Hepatocyte (in vitro differentiated cells): ENCODE measurements at regions not wholly inside any gene's neighbourhood (a gene's known extent, or its start where the extent isn't known, plus 50 kb on each side); places are given as distances from the start of the nearest gene placed in this dataset.

Experiments
- DNase-seq: peaks from one replicate; pipeline ENCODE4 v3.0.0-alpha.2; 2016; ENCODE audit warnings: low spot score
- H2AFZ ChIP-seq: fragments of 200-600 bp; sonication (generic); 2 replicates; pipeline ENCODE4 v1.6.0; 2016; ENCODE audit warnings: antibody characterized with exemption, mild to moderate bottlenecking
- H3K27ac ChIP-seq: fragments of 200-600 bp; sonication (generic); 2 replicates; pipeline ENCODE4 v1.5.1; 2016; ENCODE audit warnings: mild to moderate bottlenecking
- H3K27me3 ChIP-seq: fragments of 200-600 bp; sonication (generic); 2 replicates; pipeline ENCODE4 v1.6.1; 2016
- H3K36me3 ChIP-seq: fragments of 200-600 bp; sonication (generic); replicated peaks from 2 replicates; pipeline ENCODE4 v1.5.1; 2016; ENCODE audit warnings: low read depth; ENCODE audit not compliant: insufficient read depth
- H3K4me1 ChIP-seq: fragments of 200-600 bp; sonication (generic); 2 replicates; pipeline ENCODE4 v1.5.1; 2016; ENCODE audit warnings: mild to moderate bottlenecking, moderate library complexity; ENCODE audit not compliant: insufficient read depth
- H3K4me2 ChIP-seq: fragments of 200-600 bp; sonication (generic); 2 replicates; pipeline ENCODE4 v1.6.0; 2016
- H3K4me3 ChIP-seq: fragments of 200-600 bp; sonication (generic); 2 replicates; pipeline ENCODE4 v1.5.1; 2016; ENCODE audit warnings: mild to moderate bottlenecking
- H3K79me2 ChIP-seq: fragments of 200-600 bp; sonication (generic); 2 replicates; pipeline ENCODE4 v1.6.0; 2017; ENCODE audit warnings: mild to moderate bottlenecking
- H3K9me2 ChIP-seq: fragments of 200-600 bp; sonication (generic); replicated peaks from 2 replicates; pipeline ENCODE4 v1.6.0; 2017; ENCODE audit warnings: mild to moderate bottlenecking; ENCODE audit not compliant: insufficient read depth
- H3K9me3 ChIP-seq: fragments of 200-600 bp; sonication (generic); 2 replicates; pipeline ENCODE4 v1.5.1; 2016; ENCODE audit warnings: low read depth, mild to moderate bottlenecking
- H4K20me1 ChIP-seq: fragments of 200-600 bp; sonication (generic); 2 replicates; pipeline ENCODE4 v1.6.0; 2016; ENCODE audit warnings: mild to moderate bottlenecking; ENCODE audit not compliant: insufficient read depth, poor library complexity, severe bottlenecking
- CTCF ChIP-seq: fragments of 200-600 bp; sonication (generic); IDR thresholded peaks from 2 replicates; pipeline ENCODE4 v1.5.1; 2016; ENCODE audit warnings: antibody characterized with exemption, mild to moderate bottlenecking; ENCODE audit not compliant: poor library complexity
- EZH2 ChIP-seq: fragments of 200-600 bp; sonication (generic); IDR thresholded peaks from 2 replicates; pipeline ENCODE4 v1.6.1; 2016; ENCODE audit warnings: antibody characterized with exemption, mild to moderate bottlenecking, borderline replicate concordance
- EZH2phosphoT487 ChIP-seq: fragments of 200-600 bp; sonication (generic); IDR thresholded peaks from one replicate; pipeline ENCODE4 v1.6.1; 2018; ENCODE audit warnings: antibody characterized with exemption, mild to moderate bottlenecking, low read depth, moderate library complexity; ENCODE audit not compliant: unreplicated experiment, severe bottlenecking
- WGBS: methylation state at CpG from one replicate; pipeline ENCODE4 v1.1.6; 2016; ENCODE audit warnings: low lambda C conversion rate; ENCODE audit errors: missing lambda C conversion rate; 5-methylcytosine and 5-hydroxymethylcytosine counted together

DNA sequence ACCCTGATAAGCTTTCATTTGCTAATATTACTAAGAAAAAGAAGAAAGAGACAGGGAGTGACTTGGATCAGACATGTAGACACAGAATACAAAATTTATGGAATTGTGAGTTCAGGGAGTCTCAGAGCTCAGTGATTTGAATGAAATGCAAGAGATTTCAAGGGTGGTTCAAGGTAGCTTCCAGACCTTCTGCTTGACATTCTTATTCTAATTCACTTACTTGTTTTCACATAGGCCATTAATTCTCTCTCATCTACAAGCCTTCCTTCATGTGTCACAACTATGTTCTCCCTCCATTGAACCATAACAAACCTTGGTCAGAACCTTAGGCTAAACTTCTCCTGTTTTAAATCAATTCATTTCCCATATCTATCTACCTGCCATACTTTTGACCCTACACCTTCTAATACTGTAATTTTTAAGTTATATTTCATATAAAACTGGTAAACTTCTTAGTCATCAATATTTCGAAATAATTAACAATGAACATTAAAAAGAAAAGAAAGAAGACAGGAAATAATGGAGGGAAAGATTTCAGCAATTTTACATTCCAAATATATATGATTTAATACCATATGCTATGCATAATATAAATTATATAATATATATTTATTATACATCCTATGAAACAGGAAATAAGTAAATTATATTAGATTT is 139.2 kb upstream of the PDE1A start:
- TF ChIP-seq CTCF (no peak), EZH2 (no peak), EZH2phosphoT487 (no peak)
- H3K27ac ChIP-seq: no peak overlapping the region
- H4K20me1 ChIP-seq: no peaks in the 10 kb centered on the region
- H3K79me2 ChIP-seq: no peaks in the 10 kb centered on the region
- no peaks in the 10 kb centered on the region for H3K4me1 ChIP-seq
- H2AFZ ChIP-seq: no peak overlapping the region
- no peak for DNase-seq
- no peaks in the 10 kb centered on the region for H3K9me2 ChIP-seq
- no peak overlapping the region for H3K4me2 ChIP-seq
- 86% methylated on average over 1 of the region's 1 CpG for WGBS
- no peaks in the 10 kb centered on the region for H3K27me3 ChIP-seq
- H3K36me3 ChIP-seq: no peaks in the 10 kb centered on the region
- H3K4me3 ChIP-seq: no peak overlapping the region
- H3K9me3 ChIP-seq: no peaks in the 10 kb centered on the region

GRCh38 chr2:182573553-182573952 is 142.5 kb upstream of the DNAJC10 start:
- Histone ChIP-seq H3K36me3 (no peaks in the 10 kb centered on the region), H3K27ac (no peak overlapping the region), H3K27me3 (no peaks in the 10 kb centered on the region), H3K4me3 (no peak overlapping the region), H3K79me2 (no peaks in the 10 kb centered on the region), H3K4me1 (no peaks in the 10 kb centered on the region), H4K20me1 (no peaks in the 10 kb centered on the region), H2AFZ (no peak overlapping the region), H3K9me3 (no peaks in the 10 kb centered on the region), H3K9me2 (no peaks in the 10 kb centered on the region), H3K4me2 (no peak overlapping the region)
- TF ChIP-seq CTCF (no peak), EZH2phosphoT487 (no peak), EZH2 (no peak)
- DNase-seq: no peak
- WGBS: 97% methylated on average over 4 of the region's 4 CpGs

DNA sequence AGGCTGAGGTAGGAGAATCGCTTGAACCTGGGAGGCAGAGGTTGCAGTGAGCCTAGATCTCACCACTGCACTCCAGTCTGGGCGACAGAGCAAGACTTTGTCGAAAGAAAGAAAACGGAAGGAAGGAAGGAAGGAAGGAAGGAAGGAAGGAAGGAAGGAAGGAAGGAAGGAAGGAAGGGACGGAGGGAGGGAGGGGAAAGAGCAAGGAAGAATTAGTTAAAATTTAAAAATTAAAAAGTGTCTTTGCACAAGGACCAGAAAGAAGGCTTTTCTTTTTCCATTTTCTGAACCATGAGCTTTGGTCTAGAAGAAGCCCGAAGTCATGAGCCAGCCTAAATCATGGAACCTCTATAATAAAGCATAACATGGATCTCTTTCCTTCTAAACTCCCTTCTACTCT is 138.2 kb upstream of the DNAJC10 start:
- no peaks in the 10 kb centered on the region for H3K36me3 ChIP-seq
- H3K9me3 ChIP-seq: no peaks in the 10 kb centered on the region
- H2AFZ ChIP-seq: no peak overlapping the region
- no peak overlapping the region for H3K4me2 ChIP-seq
- no peaks in the 10 kb centered on the region for H3K4me1 ChIP-seq
- H3K4me3 ChIP-seq: no peak overlapping the region
- TF ChIP-seq CTCF (no peak), EZH2 (no peak), EZH2phosphoT487 (no peak)
- no peaks in the 10 kb centered on the region for H3K9me2 ChIP-seq
- no peaks in the 10 kb centered on the region for H4K20me1 ChIP-seq
- DNase-seq: no peak
- no peak overlapping the region for H3K27ac ChIP-seq
- H3K79me2 ChIP-seq: no peaks in the 10 kb centered on the region
- WGBS: 98% methylated on average over 5 of the region's 6 CpGs
- no peaks in the 10 kb centered on the region for H3K27me3 ChIP-seq
